ENCODE measurements at regions not wholly inside any gene's neighbourhood (a gene's known extent, or its start where the extent isn't known, plus 50 kb on each side); places are given as distances from the start of the nearest gene placed in this dataset.
A peak's percentile ranks its signal among the peaks of the same experiment; 100 is the strongest.

- peak; percentile 18 for DNase-seq (ENCODE audit: low read depth)
- no peak overlapping the region for H3K4me3 ChIP-seq (replicated peaks; ENCODE audit: low read depth, low read length)
- no peak for TF ChIP-seq CTCF (IDR thresholded peaks at IDR 0.05; ENCODE audit: low read length, missing control alignments)
These were observed 420.1 kb upstream of the MGMT start for GRCh38 chr10:129046962-129047361.

DNA sequence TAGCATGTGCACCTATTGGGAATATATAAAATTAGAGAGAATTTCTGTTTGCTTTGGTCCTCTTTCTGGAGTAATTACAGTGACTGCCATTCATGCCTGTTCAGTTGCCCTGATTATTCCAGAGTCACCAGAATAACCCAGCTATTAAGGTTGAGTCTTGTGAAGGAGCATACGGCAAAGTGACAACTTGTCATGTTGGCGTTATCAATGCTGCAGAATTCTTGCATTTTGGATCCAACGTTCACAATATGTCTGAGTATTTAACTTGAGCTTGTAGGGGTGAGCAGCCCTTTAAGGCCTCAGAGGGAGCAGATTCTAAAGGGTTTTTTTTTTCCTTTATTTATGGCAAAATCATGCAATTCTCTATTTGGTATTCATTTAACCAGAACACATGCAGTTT is 419.4 kb upstream of the MGMT start:
- no peak for DNase-seq (ENCODE audit: low read depth)
- TF ChIP-seq CTCF (IDR thresholded peaks at IDR 0.05; ENCODE audit: low read length, missing control alignments), result no peak
- H3K4me3 ChIP-seq (replicated peaks; ENCODE audit: low read depth, low read length), result no peak overlapping the region

GRCh38 chr10:129048513-129048912 is 418.5 kb upstream of the MGMT start:
- no peak for TF ChIP-seq CTCF (IDR thresholded peaks at IDR 0.05; ENCODE audit: low read length, missing control alignments)
- no peak overlapping the region for H3K4me3 ChIP-seq (replicated peaks; ENCODE audit: low read depth, low read length)
- no peak for DNase-seq (ENCODE audit: low read depth)

- TF ChIP-seq CTCF (IDR thresholded peaks at IDR 0.05; ENCODE audit: low read length, missing control alignments), result no peak
- DNase-seq (ENCODE audit: low read depth), result no peak
- H3K4me3 ChIP-seq (replicated peaks; ENCODE audit: low read depth, low read length), result no peak overlapping the region
These were observed 417.5 kb upstream of the MGMT start for GRCh38 chr10:129049501-129049900.

DNA sequence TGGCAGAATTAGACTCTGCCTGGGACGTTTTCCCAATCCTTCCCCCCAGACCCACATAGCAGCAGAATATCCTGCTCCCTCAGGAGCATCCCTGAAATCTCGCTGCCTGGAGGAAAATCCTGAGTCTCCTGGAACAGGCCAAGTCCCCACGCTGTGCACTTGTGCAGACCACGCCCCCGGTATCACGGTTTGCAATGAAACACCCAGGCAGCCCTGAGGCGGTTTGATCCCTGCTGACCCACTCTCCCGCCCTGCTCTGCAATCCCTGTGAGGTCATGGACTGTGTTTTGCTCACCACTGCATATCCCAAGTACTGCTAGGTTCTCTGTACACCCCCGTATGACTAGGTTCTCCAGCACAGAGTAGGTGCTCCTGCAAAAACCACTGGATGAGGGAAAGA is 411.8 kb upstream of the MGMT start:
- no peak for TF ChIP-seq CTCF (IDR thresholded peaks at IDR 0.05; ENCODE audit: low read length, missing control alignments)
- no peak overlapping the region for H3K4me3 ChIP-seq (replicated peaks; ENCODE audit: low read depth, low read length)
- DNase-seq (ENCODE audit: low read depth), result no peak

DNA sequence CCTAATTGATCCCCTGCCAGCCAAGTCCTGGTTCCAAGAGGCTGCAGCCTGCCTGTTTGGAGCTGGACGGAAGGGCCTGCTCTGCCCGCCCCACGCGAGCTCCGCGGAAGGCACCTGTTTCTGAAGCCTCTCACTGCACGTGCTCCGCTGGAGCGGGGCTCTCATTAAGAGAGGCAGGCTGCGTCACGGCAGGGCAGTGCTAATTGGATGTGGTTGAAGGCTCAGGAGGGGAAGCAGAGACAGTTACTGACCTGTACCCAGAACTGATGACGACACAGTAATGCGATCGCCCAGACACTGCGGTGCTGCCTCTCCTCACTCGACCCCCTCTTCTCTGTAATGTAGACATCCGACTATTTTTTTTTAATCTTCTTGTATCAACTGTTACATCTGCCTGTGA is 411.1 kb upstream of the MGMT start:
- no peak overlapping the region for H3K4me3 ChIP-seq (replicated peaks; ENCODE audit: low read depth, low read length)
- no peak for TF ChIP-seq CTCF (IDR thresholded peaks at IDR 0.05; ENCODE audit: low read length, missing control alignments)
- no peak for DNase-seq (ENCODE audit: low read depth)

DNA sequence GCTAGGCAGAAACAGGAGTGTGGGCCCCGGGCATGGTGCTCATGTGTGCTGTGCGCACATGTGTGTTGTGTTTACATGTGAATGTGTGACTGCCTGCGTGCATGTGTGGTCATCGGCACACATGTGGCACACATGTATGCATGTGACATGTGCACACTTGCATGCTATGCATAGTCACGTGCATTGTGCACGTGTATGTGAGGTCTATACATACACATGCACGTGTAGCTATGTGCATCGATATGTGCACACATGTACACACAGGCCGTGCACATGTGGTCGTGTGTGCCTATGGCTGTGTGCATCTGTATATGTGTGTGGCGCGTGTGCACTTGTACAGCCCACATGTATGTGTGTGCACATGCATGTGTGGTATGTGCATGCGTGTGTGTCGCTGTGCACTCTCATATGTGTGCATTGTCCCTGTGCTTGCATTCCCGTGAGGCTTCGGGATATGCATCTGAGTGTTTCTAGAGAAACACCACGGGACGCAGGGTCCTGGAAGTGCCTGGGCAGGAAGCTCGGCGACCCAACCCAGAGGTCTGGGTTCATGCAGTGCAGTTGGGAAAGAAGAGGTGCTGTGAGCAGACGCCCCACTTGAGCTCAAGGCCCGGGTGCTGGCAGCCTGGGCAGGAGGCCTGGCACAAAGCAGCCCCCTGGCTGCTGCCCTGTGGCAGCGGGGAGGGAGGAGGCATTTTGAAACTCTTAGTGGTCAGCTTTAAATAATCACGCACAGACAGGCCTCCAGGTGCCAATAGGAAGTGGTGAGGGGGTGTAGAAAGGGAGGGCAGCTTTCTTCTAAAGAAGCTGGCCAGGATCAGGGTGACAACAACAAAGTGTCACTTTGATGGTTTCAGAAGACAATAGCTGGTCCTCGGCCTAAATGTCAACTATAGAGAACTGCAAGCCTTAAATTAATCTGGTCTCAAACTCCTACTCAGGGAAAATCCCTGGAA is 410.0 kb upstream of the MGMT start:
- DNase-seq (ENCODE audit: low read depth), result no peak
- no peak for TF ChIP-seq CTCF (IDR thresholded peaks at IDR 0.05; ENCODE audit: low read length, missing control alignments)
- no peak overlapping the region for H3K4me3 ChIP-seq (replicated peaks; ENCODE audit: low read depth, low read length)

Measured in fibroblast of pulmonary artery (primary cell).